HG03280 (cell line): ENCODE measurements at regions not wholly inside any gene's neighbourhood (a gene's known extent, or its start where the extent isn't known, plus 50 kb on each side); places are given as distances from the start of the nearest gene placed in this dataset.
A peak's percentile ranks its signal among the peaks of the same experiment; 100 is the strongest.

Experiments
- ATAC-seq: cut with Tn5 transposase; IDR thresholded peaks from one replicate; pipeline ENCODE4 v1.9.1; 2021; ENCODE audit warnings: mild to moderate bottlenecking, moderate library complexity; ENCODE audit not compliant: unreplicated experiment

GRCh38 chr11:35076201-35077100 is 62.5 kb upstream of the CD44 start:
- no peak for ATAC-seq

- ATAC-seq, result no peak
These were observed 61.1 kb upstream of the CD44 start for GRCh38 chr11:35077709-35078469.

GRCh38 chr11:35078470-35078735 is 60.6 kb upstream of the CD44 start:
- no peak for ATAC-seq

GRCh38 chr11:35079611-35080010 is 59.4 kb upstream of the CD44 start:
- no peak for ATAC-seq

- ATAC-seq, result peak; percentile 78
These were observed 56.4 kb upstream of the CD44 start for GRCh38 chr11:35082321-35083180.

- ATAC-seq, result no peak
These were observed 55.9 kb upstream of the CD44 start for GRCh38 chr11:35083181-35083430.

GRCh38 chr11:35083431-35084238 is 55.3 kb upstream of the CD44 start:
- peak; percentile 61 for ATAC-seq

- ATAC-seq, result no peak
These were observed 54.0 kb upstream of the CD44 start for GRCh38 chr11:35084817-35085440.

- no peak for ATAC-seq
These were observed 53.3 kb upstream of the CD44 start for GRCh38 chr11:35085531-35086165.

GRCh38 chr11:35087648-35088047 is 51.3 kb upstream of the CD44 start:
- ATAC-seq, result no peak

- ATAC-seq, result no peak
These were observed 50.7 kb upstream of the CD44 start for GRCh38 chr11:35088226-35088625.

GRCh38 chr11:35088676-35089075 is 50.3 kb upstream of the CD44 start:
- ATAC-seq, result no peak
